Left cardiac atrium (tissue), 4 donors: ENCODE measurements at regions not wholly inside any gene's neighbourhood (a gene's known extent, or its start where the extent isn't known, plus 50 kb on each side); places are given as distances from the start of the nearest gene placed in this dataset.
"Not testable (repeated sequence)": the region's sequence is repeated elsewhere in the genome, so short reads cannot be mapped to it uniquely, and the experiment has no call there.

ENCODE experiments used
- ATAC-seq, 2 donors: fragments of 200-7000 bp; cut with Tn5 transposase; one replicate each; pipeline ENCODE4 v1.9.1; 2020; ENCODE audit warnings: mild to moderate bottlenecking in 2 of 2, moderate library complexity in 2 of 2
- DNase-seq: peaks from one replicate; pipeline ENCODE4 v3.0.0-alpha.2; 2020
- intact Hi-C, 2 donors: fragments of 100-400 bp; cut with DNase I; formaldehyde crosslinking; loops; one replicate each; pipeline versions ENCODE4 v1.14.1 to v1.15.1; 2022 to 2023
- donor health status: DM: no; HTN: yes; CAD: no.
- donor health status: DM: no; HTN: yes; CAD: no; lungs with severe emphysema.
- donor health status: DM: yes; HTN: yes; CAD: no.
- donor health status: Dilated cardiomyopathy.

- no peak for ATAC-seq
- DNase-seq, result no peak
- intact Hi-C loops, result no loop called here
These were observed 127.4 kb upstream of the OPCML start for GRCh38 chr11:133659538-133660201.

DNA sequence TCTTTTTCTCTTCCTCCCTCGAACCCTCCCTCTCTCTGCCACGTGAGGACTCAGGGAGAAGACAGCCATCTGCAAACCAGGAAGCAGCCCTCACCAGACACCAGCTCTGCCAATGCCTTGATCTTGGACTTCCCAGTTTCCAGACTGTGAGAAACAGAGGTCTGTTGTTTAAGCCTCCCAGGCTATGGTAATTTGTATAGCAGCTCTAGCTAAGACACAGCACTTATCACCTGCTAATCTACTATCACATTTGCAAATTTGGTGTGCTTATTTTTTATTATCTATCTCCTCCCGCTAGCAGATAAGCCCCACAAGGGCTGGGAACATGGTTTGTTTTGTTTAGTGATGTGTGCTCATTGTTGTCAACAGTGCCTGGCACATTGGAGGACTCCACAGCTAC, 124.8 kb upstream of the OPCML start:
- no peak for ATAC-seq
- intact Hi-C loops, result no loop called here
- no peak for DNase-seq

GRCh38 chr11:133656082-133656635, 123.9 kb upstream of the OPCML start:
- intact Hi-C loops, result no loop called here
- ATAC-seq, result no peak
- no peak for DNase-seq

DNA sequence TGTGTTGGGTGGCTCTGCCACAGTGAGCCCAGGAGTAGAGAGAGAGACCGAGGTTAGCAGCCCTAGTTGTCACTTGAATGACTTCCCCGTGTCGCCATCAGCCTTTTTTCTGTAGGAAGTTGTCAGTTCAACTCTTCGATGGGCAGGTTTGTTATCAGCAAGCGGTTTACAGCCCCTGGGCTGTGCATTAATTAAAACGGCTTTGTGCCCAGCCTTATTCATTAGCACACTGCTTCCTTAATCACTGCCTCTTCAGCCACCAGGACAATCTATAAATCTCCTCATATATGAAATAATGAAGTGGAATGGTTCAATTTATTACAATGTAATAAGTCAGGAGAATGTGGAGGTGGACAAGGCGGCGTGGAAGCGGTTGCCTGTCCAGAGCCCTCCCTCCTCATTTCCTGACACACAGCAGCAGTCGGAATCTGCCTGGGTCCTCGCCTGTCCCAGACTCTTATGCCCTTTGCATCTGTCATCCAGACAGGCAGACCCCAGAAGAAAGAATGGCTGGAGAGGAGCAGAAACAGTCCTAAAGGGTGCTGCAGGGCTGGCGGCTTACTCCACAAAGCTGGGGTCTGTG, 122.4 kb upstream of the OPCML start:
- intact Hi-C loops, result no loop called here
- ATAC-seq (no peak), DNase-seq (no peak)

- DNase-seq (no peak), ATAC-seq (no peak)
- intact Hi-C loops, result no loop called here
These were observed 121.0 kb upstream of the OPCML start for GRCh38 chr11:133653336-133653735.

GRCh38 chr11:133650082-133650481, 117.8 kb upstream of the OPCML start:
- no peak for ATAC-seq
- intact Hi-C loops, result no loop called here

GRCh38 chr11:133649040-133649439, 116.7 kb upstream of the OPCML start:
- no peak for ATAC-seq
- no peak for DNase-seq
- intact Hi-C loops, result no loop called here

More at GRCh38 chr11:133650082-133650481, 117.8 kb upstream of the OPCML start:
- no peak for DNase-seq

DNA sequence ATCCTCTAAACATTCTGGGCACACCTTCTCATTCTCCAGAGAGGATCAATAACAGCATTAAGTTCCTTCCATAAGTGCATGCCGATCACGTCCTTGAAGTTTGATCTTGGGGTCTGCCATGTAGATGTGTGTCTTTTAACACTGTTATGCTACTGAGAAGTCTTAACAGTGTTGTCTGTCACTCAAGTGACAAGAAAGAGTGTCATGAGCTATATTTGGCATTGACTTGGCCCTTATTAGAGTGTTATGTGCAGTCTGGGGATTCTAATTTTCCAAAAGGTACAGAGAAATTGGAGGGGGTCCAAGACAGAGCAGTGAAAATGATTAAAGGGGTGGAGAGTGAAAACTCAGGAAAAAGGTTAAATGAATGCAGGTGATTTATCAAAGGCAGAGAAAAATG, 107.1 kb upstream of the OPCML start:
- ATAC-seq (no peak), DNase-seq (no peak)
- intact Hi-C loops, result no loop called here

DNA sequence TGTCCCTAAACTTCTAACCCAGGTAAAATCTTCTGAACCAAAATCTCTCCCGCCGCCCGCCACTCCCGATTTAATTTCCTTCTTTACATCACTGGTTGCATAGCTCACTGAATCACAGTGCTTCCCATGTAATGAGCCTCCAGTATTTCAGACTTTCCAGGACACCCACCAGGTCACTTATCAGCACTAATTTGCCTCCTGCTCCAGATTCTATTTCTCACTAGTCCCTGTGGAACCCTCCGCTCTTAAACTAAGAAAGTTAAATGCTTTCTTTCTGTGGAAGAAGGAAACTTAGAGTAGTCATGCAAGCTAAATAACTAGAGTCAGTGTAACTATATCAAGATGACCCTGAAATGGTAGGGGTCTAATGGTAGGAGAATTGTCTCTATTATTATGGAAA, 106.6 kb upstream of the OPCML start:
- ATAC-seq (no peak), DNase-seq (no peak)
- intact Hi-C loops, result no loop called here

GRCh38 chr11:133636711-133637355, 104.5 kb upstream of the OPCML start:
- ATAC-seq (no peak), DNase-seq (no peak)
- intact Hi-C loops, result no loop called here

DNA sequence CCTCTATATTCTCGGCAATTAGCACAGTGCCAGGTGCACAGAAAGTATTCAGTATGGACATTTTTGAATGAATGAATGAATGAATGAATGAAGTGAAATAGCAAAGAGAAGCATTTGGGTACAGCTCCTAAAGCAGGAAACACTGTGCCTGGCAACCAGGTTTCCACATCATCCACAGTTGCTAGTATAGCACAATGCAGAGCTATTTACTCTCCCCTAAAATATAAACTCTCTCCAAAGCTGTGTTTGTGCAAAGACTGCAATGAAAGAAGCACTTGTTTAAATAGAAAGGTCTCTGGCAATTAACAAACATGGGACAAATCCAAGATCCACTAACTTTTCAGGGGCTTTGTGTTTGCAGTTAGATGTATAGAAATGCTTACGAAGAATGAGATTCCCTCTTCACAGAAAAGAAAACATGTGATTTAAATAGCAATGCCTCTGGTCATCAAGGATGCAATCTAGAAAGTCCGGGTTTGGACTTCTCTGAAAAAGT, 103.0 kb upstream of the OPCML start:
- intact Hi-C loops, result no loop called here
- ATAC-seq (no peak), DNase-seq (no peak)

DNA sequence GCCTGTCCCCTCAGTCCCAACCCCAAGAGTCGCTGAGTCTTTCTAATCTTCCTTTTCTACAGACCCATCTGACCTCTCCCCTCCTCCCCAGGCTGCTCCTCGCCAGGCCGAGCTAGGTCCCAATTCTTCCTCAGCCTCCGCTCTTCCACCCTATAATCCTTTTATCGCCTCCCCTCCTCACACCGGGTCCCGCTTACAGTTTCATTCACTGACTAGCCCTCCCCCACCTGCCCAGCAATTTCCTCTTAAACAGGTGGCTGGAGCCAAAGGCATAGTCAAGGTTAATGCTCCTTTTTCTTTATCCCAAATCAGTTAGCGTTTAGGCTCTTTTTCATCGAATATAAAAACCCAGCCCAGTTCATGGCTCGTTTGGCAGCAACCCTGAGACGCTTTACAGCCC, 96.1 kb upstream of the OPCML start:
- intact Hi-C loops, result not testable (repeated sequence)

DNA sequence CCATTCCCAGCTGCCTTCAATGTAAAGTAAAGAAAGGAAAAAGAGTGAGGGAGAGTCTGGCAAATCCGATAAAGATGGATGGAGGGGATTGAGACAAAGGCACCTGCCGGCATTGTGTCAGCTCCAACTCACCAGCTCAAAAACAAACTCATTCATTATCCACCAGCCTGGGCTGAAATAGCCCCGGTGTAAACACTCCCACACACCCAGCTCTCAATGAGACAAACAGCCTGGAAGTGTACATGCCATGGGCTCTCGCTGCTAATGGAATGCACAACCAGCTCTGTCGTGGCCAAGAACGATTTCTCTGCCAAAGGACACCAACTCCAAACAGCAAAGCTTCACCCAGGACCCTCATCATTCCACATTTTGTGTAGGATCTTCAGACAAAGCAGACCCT, 89.3 kb upstream of the OPCML start:
- no peak for DNase-seq
- intact Hi-C loops, result loop anchor here in 1 of 2 donors (5.0 kb wide), 1 partner anchor 201 kb away; no protein-coding TSS in a partner anchor
- no peak for ATAC-seq

More for the DNA sequence above, 96.1 kb upstream of the OPCML start:
- DNase-seq, ATAC-seq: not testable (repeated sequence)

DNA sequence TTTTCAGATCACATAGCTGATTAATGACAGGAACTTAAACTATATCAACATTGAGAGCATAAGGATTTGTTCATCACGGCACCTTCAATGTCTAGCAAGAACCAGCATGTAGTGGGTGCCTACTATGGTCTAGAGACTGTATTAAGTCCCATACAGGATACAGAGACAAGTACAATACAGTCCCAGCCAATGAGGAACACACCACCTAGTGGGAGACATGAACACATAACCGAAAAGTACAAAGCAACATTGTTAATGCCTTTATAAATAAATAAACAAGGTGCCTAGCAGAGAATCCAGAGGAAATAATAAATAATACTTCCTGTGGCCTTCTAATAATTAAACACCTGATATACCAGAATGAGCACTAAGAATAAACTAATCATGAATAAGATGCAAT, 87.7 kb upstream of the OPCML start:
- intact Hi-C loops, result loop anchor here in 1 of 2 donors (5.0 kb wide), 1 partner anchor 202 kb away; no protein-coding TSS in a partner anchor
- ATAC-seq (peak in 1 of 2 donors; percentile 61), DNase-seq (no peak)

DNA sequence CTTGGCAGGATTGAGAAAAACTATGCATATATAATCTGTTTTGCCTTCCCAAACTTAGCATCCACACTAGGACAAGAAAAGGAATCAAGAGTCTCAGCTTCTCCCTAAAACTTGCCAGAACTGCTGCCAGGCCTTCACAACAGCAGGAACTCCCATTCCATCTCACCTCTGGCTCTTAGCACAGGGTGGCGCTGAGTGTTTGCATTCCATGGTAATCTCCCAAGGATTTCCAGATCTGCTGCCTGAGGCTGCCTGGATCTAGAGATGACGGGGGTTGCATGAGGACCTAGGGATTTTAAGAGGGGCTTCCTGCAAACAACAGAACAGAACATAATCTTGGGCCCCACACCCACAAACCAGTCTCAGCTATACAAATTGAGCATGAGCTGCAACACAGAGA, 87.1 kb upstream of the OPCML start:
- intact Hi-C loops, result no loop called here
- ATAC-seq, result peak in 1 of 2 donors; percentile 67
- DNase-seq, result no peak

GRCh38 chr11:133618544-133618943, 86.2 kb upstream of the OPCML start:
- intact Hi-C loops, result no loop called here
- ATAC-seq (no peak), DNase-seq (no peak)

GRCh38 chr11:133608496-133608895, 76.2 kb upstream of the OPCML start:
- DNase-seq (no peak), ATAC-seq (no peak)
- intact Hi-C loops, result no loop called here

- DNase-seq (no peak), ATAC-seq (no peak)
- intact Hi-C loops, result no loop called here
These were observed 73.8 kb upstream of the OPCML start for GRCh38 chr11:133606124-133606523.

DNA sequence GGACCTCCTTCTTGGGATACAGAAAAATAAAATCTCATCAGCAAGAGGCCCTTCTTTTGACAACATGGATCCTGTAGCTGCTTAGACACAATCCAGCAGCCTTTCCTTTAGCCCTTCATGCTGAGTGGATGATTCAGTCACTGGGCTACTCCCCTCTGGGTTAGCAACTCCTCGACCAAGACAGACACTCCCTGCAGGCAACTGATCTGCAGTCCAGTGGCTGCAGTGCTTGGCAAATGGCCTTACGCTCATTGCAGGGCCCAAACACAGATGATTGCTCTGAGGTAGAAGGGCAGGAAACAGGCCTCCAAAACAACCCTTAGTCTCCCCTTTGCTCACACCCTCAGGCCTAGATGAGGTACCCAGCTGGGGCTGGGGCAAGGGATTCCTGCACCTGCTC, 73.2 kb upstream of the OPCML start:
- peak in 1 of 2 donors; percentile 29 for ATAC-seq
- intact Hi-C loops, result no loop called here

GRCh38 chr11:133601641-133602040, 69.3 kb upstream of the OPCML start:
- DNase-seq, result no peak
- no peak for ATAC-seq
- intact Hi-C loops, result no loop called here

More for the DNA sequence above, 73.2 kb upstream of the OPCML start:
- no peak for DNase-seq
